Panc1 (cell line): ENCODE measurements at regions not wholly inside any gene's neighbourhood (a gene's known extent, or its start where the extent isn't known, plus 50 kb on each side); places are given as distances from the start of the nearest gene placed in this dataset.

Experiments
- CTCF ChIP-seq: fragments of 450-650 bp; IDR thresholded peaks from 2 replicates; pipeline ENCODE4 v1.5.1; 2017; ENCODE audit warnings: mild to moderate bottlenecking
- POLR2AphosphoS5 ChIP-seq: IDR thresholded peaks from 2 replicates; pipeline ENCODE4 v1.6.1; 2012; ENCODE audit warnings: mild to moderate bottlenecking, low read depth, low read length, moderate library complexity
- REST ChIP-seq, 2 experiments: IDR thresholded peaks; 2 replicates each; pipeline ENCODE4 v1.6.1; 2011 to 2012; ENCODE audit warnings: low read depth in 2 of 2, control low read depth in 1 of 2, low read length in 1 of 2, mild to moderate bottlenecking in 1 of 2, moderate library complexity in 1 of 2; ENCODE audit not compliant: insufficient read depth in 1 of 2
- SIN3A ChIP-seq: IDR thresholded peaks from 2 replicates; pipeline ENCODE4 v1.6.1; 2012; ENCODE audit warnings: low read depth, mild to moderate bottlenecking, low read length, moderate library complexity, borderline replicate concordance; ENCODE audit not compliant: insufficient read depth
- TCF7L2 ChIP-seq: IDR thresholded peaks from 2 replicates; pipeline ENCODE4 v1.6.1; 2011; ENCODE audit warnings: mild to moderate bottlenecking, low read depth, low read length, inconsistent platforms

- TF ChIP-seq CTCF = no peak
- no peak for TF ChIP-seq POLR2AphosphoS5
- TF ChIP-seq SIN3A = no peak
- TF ChIP-seq REST (IDR thresholded peaks at IDR 0.05; ENCODE audit: insufficient read depth in 1 of 2, low read depth in 2 of 2, low read length in 1 of 2) = no peak
- TF ChIP-seq TCF7L2 = no peak
These were observed 126.2 kb upstream of the NRP1 start for GRCh38 chr10:33460505-33461294.
